HG03378 (cell line): ENCODE measurements at regions not wholly inside any gene's neighbourhood (a gene's known extent, or its start where the extent isn't known, plus 50 kb on each side); places are given as distances from the start of the nearest gene placed in this dataset.
"Not testable (repeated sequence)": the region's sequence is repeated elsewhere in the genome, so short reads cannot be mapped to it uniquely, and the experiment has no call there.

Experiments
- ATAC-seq: cut with Tn5 transposase; IDR thresholded peaks from one replicate; pipeline ENCODE4 v1.9.1; 2021; ENCODE audit warnings: mild to moderate bottlenecking, moderate library complexity; ENCODE audit not compliant: unreplicated experiment

- no peak for ATAC-seq
Observed at GRCh38 chr3:16070707-16071106, 103.8 kb upstream of the GALNT15 start.

GRCh38 chr3:16071206-16071605 lies 103.3 kb upstream of the GALNT15 start:
- no peak for ATAC-seq

- ATAC-seq: no peak
Observed at GRCh38 chr3:16072420-16073110, 101.9 kb upstream of the GALNT15 start.

GRCh38 chr3:16073203-16073602 lies 101.3 kb upstream of the GALNT15 start:
- ATAC-seq: no peak

- not testable (repeated sequence) for ATAC-seq
Observed at GRCh38 chr3:16073990-16074671, 100.3 kb upstream of the GALNT15 start.

GRCh38 chr3:16075647-16076046 lies 98.8 kb upstream of the GALNT15 start:
- ATAC-seq: no peak

- no peak for ATAC-seq
Observed at GRCh38 chr3:16076564-16076963, 97.9 kb upstream of the GALNT15 start.

- not testable (repeated sequence) for ATAC-seq
Observed at GRCh38 chr3:16077146-16077545, 97.3 kb upstream of the GALNT15 start.

- ATAC-seq: not testable (repeated sequence)
Observed at GRCh38 chr3:16077681-16078080, 96.8 kb upstream of the GALNT15 start.

- ATAC-seq: no peak
Observed at GRCh38 chr3:16079519-16079918, 95.0 kb upstream of the GALNT15 start.

- ATAC-seq: no peak
Observed at GRCh38 chr3:16081661-16082060, 92.8 kb upstream of the GALNT15 start.

GRCh38 chr3:16084887-16085286 lies 89.6 kb upstream of the GALNT15 start:
- no peak for ATAC-seq

GRCh38 chr3:16085410-16085809 lies 89.1 kb upstream of the GALNT15 start:
- no peak for ATAC-seq

- no peak for ATAC-seq
Observed at GRCh38 chr3:16085884-16086608, 88.4 kb upstream of the GALNT15 start.

- ATAC-seq: no peak
Observed at GRCh38 chr3:16086690-16087089, 87.8 kb upstream of the GALNT15 start.

GRCh38 chr3:16088496-16088895 lies 86.0 kb upstream of the GALNT15 start:
- no peak for ATAC-seq

- no peak for ATAC-seq
Observed at GRCh38 chr3:16089521-16089920, 85.0 kb upstream of the GALNT15 start.

GRCh38 chr3:16090024-16090423 lies 84.5 kb upstream of the GALNT15 start:
- ATAC-seq: no peak

- no peak for ATAC-seq
Observed at GRCh38 chr3:16090706-16091105, 83.8 kb upstream of the GALNT15 start.

GRCh38 chr3:16092923-16093322 lies 81.6 kb upstream of the GALNT15 start:
- no peak for ATAC-seq

- no peak for ATAC-seq
Observed at GRCh38 chr3:16101295-16102186, 72.9 kb upstream of the GALNT15 start.
